Left colon (tissue), 2 donors: ENCODE measurements at regions not wholly inside any gene's neighbourhood (a gene's known extent, or its start where the extent isn't known, plus 50 kb on each side); places are given as distances from the start of the nearest gene placed in this dataset.
A peak's percentile ranks its signal among the peaks of the same experiment; 100 is the strongest.
"Not testable (repeated sequence)": the region's sequence is repeated elsewhere in the genome, so short reads cannot be mapped to it uniquely, and the experiment has no call there.

Experiments used
- ATAC-seq: fragments of 200-7000 bp; cut with Tn5 transposase; one replicate; pipeline ENCODE4 v1.9.1; 2020; ENCODE audit warnings: mild to moderate bottlenecking, moderate library complexity
- DNase-seq, 2 donors: peaks; one replicate each; pipeline ENCODE4 v3.0.0-alpha.2; 2020
- intact Hi-C, 2 donors: fragments of 100-400 bp; cut with DNase I in 1 of 2; cut with micrococcal nuclease in 1 of 2; formaldehyde crosslinking; loops; one replicate each; pipeline versions ENCODE4 v1.11.2 to v1.14.0; 2022; cut with DNase I, micrococcal nuclease
- donor health status: DM: no; HTN: no; CAD: no.
- donor health status: DM: yes; HTN: yes; CAD: no.

DNA sequence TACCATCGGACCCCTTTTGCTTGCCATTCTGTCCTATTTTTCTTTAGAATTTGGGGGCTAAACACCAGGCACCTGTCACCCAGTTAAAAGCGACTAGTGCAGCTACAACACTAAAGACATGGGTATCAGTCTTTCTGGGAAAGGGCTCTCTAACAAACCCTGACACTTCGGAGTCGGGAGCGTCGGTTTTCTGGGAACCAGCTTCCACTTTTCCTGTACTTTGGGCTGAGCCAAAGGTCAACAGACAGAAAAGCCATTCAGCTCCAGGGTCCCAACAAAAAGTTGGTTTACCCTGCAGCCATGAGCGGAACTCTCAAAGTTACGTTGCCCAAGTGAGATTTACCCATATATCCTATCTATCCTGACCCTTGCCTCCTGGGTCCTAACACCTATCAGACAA lies 337.0 kb upstream of the SLITRK5 start:
- ATAC-seq (no peak), DNase-seq (no peak)
- intact Hi-C loops = no loop called here

DNA sequence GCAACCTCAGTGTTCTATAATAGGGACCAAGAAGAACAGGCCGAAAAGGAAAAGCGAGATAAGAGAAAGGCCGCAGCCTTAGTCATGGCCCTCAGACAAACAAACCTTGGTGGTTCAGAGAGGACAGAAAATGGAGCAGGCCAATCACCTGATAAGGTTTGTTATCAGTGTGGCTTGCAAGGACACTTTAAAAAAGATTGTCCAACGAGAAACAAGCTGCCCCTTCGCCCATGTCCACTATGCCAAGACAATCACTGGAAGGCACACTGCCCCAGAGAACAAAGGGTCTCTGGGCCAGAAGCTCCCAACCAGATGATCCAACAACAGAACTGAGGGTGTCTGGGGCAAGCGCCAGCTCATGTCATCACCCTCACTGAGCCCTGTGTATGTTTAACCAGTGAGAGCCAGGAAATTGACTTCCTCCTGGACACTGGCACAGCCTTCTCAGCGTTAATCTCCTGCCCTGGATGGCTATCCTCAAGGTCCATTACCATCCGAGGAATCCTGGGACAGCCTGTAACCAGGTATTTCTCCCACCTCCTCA lies 334.8 kb upstream of the SLITRK5 start:
- intact Hi-C loops, ATAC-seq, DNase-seq: not testable (repeated sequence)

DNA sequence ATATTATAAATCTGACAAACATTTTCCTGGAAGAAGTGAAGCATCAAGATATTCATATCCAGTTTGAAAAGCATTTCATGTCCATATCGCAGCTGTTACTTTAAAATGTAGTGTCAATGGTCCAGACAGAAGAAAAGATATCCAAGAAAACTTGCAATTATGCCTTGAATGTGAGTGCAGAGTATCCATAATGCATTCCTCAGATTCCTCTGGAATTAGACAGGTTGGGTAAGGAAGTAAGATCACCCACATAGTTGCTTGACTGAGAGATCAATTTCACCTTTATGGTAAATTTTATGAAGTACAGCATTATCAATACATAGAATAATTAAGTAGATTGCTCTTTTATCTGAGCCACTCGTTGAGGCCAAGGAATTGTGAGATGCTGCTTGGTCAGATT lies 327.0 kb upstream of the SLITRK5 start:
- intact Hi-C loops = no loop called here
- no peak for DNase-seq
- ATAC-seq = no peak

DNA sequence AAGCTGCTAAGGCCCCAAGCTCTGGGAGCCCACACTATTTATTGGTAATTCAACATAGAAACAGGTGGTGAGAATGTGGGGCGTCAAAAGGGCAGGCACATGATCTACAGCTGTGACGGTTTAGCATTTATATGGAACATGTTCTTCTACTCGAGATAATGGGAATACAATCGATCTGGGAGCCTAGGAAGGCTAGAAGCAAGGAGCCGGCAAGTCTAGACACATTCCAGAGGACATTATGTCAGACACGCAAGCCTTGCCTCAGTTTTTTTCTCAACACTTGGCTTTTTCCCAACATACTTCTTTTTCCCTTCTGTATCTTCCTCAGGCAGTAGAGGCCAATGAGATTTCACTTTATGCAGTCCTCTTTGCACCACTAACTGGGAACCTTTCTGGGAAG lies 315.7 kb upstream of the SLITRK5 start:
- intact Hi-C loops = no loop called here
- ATAC-seq = no peak

DNA sequence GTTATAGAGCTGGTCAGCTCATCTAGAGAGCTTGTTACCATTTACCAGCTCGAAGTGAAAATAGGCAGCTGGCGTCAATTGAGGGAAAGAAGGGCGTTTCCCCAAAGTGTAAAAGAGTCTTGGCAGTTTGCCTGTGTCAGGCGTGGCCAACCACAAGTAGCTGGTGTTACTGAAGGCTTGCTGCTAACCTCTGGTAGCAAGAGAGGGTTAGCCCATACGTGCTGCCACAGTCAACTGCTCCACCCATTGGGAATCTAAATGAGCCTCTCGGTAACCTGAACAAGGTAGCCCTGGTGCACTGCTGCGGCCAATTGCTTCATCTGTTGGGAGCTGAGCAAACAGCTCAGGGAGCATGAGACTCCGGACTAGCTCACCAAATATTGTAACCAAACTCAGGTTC lies 314.9 kb upstream of the SLITRK5 start:
- DNase-seq = peak in 1 of 2 donors; percentile 8
- intact Hi-C loops = no loop called here
- no peak for ATAC-seq

More for the DNA sequence above, 315.7 kb upstream of the SLITRK5 start:
- no peak for DNase-seq

DNA sequence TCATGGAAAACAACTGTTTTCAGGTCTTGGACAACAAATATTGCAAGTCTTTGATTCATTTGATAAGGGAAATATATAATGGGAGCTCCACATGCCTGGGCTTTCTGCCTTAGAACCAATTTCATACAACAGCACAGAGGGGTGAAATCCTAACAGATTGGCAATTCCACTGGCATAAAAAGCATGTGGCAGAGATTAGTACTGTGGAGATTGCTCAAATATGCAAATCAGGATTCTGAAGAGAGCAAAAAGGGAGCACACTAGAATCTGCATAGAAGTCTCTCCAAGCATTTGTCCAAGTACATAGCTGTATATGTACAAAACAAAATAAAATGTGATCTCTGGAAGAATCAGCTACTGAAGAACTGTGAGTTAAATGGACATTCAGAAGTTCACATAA lies 312.9 kb upstream of the SLITRK5 start:
- DNase-seq (no peak), ATAC-seq (no peak)
- intact Hi-C loops = no loop called here

DNA sequence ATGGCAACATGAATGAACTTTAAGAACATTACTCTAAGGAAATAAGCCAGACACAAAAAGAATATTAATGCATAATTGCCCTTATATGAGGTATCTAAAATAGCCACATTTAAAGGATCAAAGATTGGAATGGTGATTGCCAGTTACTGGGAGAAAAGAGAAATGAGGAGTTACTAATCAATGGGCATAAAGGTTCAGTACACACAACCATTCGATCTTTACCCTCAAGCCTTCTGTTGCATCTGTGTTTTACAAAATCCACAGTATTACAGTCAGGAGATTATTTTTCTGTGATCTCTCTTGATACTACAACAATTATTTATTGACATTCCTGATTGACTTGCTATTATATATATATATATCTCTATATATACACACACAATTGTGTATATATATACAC lies 310.0 kb upstream of the SLITRK5 start:
- DNase-seq = no peak
- intact Hi-C loops = no loop called here
- ATAC-seq = no peak

DNA sequence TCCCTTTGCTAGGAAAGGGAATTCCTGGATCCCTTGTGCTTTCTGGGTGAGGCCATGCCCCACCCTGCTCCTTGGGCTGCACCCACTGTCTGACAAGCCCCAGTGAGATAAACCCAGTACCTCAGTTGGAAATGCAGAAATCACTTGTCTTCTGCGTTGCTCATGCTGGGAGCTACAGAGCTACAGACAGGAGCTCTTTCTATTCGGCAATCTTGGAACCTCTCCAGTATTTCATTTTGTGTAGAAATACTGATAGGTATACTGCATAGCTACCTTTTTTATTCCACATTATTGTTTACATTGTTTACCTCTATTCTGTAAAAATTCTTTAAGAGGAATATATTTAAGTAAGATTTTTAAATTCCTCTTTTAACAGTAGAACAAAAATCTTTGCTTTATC lies 302.5 kb upstream of the SLITRK5 start:
- intact Hi-C loops = no loop called here
- DNase-seq (no peak), ATAC-seq (no peak)

DNA sequence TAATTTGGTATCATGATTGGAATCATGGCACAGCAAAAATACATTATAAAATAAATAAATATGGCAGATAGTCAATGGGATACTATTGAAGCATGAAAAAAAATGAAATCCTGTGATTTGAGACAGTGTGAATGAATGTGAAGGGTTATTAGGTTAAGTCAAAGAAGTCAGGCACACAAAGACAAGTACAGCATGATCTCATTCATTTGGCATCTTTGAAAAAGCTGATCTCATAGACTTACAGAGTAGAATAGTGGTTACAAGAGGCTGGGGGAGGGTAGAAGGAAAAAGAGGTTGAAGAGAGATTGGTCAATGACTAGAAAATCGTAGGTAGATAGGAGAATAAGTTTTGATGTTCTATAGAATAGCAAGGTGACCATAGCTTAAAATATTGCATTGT lies 295.1 kb upstream of the SLITRK5 start:
- intact Hi-C loops = no loop called here
- no peak for ATAC-seq
- no peak for DNase-seq

DNA sequence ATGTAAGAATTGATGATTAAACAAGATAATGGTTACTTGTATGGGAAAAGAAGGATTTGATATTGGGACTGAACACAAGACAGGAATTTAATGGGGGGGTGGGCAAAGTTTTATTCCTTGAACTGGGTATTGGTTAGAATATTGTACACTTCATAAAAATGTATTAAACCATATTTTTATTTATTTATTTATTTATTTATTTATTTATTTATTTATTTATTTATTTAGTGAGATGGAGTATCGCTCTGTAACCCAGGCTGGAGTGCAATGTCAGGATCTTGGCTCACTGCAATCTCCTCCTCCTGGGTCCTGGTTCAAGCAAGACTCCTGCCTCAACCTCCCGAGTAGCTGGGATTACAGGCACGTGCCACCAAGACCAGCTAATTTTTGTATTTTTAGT lies 287.1 kb upstream of the SLITRK5 start:
- ATAC-seq (no peak), DNase-seq (no peak)
- intact Hi-C loops = no loop called here

DNA sequence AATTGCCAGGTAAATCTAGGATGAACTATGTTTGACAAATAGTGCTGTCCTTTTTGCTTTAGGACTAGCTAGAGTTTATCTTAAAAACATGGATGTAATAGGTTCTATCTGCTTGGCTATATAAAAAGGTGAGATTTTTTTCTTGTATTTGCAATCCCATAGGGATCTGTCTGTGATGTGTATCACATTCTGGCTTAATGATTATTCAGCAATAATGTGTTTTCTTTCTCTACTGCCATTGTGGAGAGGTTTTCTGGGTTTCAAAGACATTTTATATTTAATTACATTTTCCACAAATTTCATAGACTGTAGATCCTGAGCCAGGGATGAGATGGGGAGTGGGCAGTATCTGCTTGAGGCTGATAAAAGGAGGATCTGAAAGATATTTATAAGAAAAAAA lies 277.8 kb upstream of the SLITRK5 start:
- ATAC-seq = no peak

DNA sequence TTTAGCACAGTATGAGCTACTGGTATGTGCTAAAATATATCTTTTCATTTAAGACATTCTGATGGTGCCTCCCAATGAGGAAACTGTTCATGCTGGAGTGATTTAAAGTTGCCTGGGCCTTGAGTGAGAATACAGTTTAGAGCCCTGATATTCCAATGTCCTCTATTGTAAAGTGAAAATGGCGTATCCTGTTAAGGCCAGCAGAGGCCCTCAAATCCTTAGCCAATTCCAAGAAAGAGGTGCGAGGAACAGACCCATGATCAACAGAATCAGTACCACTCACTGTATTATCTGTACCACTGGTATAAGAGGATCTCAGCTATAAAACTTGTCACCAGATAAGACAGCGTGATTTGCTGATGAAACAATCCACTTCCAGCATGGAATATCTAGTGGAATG lies 273.1 kb upstream of the SLITRK5 start:
- DNase-seq = no peak
- intact Hi-C loops = no loop called here

More for the DNA sequence above, 277.8 kb upstream of the SLITRK5 start:
- DNase-seq = no peak
- intact Hi-C loops = no loop called here

DNA sequence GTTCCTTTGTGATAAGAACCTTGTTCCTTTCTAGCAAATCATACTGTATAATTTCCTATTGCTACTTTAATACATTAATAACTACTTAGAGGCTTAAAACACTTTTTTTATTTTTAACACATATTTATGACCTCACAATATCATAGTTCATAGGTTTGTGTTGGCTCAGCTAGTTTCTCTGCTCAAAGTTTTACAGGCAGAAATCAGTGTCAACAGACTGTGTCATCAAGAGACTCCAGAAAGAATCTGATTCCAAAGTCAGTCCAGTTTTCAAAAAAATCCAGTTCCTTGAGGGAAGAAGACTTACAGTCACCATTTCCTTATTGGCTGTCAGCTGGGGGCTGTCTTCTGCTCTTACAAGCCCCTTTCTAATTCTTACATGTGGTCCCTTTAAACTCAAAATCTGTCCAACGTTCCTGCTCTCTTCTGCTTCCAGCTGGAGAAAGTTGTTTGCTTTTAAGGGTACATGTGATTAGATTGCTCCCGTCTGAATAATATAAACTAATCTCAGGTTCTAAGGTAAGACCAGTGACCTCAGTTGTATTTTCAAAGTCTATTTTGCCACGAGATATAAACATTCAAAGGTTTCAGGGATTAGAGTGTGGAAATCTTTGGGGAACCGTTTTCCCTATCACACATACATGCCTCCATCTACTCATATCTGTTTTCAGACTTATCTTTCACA lies 267.3 kb upstream of the SLITRK5 start:
- no peak for ATAC-seq
- DNase-seq = no peak
- intact Hi-C loops = no loop called here

More for the DNA sequence above, 273.1 kb upstream of the SLITRK5 start:
- ATAC-seq = no peak

DNA sequence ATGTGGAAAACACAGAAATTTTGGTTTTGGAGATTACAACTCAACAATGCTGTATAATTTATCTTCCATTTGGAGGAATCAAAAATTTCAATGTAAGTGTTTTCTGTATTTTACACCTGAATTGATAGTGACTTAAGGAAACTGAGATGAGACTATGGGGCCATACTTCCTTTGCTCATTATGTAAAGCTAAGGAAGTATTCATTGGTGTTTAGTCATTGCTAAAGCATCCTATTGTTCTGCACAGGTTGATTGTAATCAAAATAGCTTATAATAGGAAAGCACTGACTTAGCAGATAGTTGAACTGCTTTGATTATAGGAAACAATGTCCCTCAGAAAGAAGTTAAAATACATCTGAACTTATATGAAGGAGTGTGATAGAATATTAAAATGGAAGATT lies 244.4 kb upstream of the SLITRK5 start:
- intact Hi-C loops = no loop called here
- no peak for DNase-seq
- no peak for ATAC-seq

DNA sequence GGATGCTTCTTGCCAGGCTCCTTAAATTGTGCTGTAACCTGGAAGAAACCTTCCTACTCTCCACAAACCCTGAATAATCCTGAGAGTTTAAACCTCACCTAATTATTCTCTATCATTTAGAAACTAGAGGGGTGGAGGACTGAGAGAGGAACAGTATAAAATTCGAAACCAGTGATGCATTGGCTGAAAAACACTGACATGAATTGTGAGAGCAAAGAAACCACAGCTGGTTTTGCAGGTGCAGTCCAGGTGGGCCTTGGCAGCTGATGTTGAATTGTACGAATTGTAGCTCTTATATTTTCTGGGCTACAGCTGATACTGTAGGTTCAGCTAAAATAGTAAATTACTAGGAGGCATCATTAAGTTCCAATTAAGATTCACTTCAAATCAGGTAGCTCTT lies 227.0 kb upstream of the SLITRK5 start:
- DNase-seq (no peak), ATAC-seq (no peak)
- intact Hi-C loops = no loop called here

DNA sequence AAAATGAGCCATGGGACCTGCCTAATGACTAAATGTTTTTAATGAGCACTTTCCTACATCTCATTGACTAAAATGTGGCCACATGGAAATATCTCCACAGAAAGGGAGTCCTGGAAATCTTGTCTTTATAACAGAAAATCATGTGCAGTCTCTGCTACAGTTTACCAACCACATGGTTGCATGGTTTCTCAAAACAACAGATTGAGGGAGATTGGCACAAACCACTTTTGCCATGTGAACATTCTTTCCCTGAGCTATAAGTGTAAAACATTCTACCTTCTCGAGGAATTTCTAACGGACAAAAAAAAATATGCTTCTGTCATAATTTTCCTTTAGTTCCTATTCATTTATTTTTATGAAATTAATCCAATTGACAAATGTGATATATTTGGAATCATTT lies 218.9 kb upstream of the SLITRK5 start:
- ATAC-seq (no peak), DNase-seq (no peak)
- intact Hi-C loops = no loop called here

DNA sequence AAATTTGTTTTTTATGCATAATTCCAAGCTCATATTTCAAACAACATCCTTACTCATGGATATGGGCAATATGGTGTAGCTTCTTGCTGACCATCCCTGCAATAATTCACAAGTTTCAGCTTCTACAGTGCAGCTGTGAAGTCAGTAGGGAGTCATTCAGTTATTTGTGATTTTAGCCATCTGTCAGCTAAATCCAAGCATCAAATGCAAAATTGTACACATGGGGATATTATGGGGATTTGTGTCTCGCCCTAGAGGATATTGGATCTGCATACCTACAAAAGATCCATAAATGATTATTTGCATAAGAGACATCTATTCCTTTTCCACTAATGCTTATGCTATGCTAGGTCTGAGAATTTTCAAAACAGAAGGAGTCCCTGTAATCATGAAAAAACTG lies 217.9 kb upstream of the SLITRK5 start:
- no peak for ATAC-seq
- DNase-seq = no peak
- intact Hi-C loops = no loop called here

DNA sequence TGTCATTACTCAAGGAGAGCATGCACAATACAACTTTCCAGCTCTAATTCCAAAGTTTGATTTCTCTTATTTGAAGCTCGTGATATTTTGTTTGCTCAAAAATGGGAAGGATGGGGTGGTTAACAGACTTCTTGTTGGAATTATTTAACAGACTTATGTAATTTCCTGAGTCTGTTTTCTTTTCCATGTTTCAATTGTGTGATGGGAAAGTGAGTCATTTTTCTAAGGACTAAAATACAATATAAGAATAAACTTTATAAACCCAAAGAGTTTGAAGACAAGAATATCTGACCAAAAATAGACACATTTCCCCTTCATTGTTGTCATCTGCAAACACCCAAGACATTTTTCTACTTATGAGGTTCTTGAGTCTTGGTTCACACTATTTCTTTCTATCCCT lies 211.8 kb upstream of the SLITRK5 start:
- DNase-seq (no peak), ATAC-seq (no peak)
- intact Hi-C loops = no loop called here

DNA sequence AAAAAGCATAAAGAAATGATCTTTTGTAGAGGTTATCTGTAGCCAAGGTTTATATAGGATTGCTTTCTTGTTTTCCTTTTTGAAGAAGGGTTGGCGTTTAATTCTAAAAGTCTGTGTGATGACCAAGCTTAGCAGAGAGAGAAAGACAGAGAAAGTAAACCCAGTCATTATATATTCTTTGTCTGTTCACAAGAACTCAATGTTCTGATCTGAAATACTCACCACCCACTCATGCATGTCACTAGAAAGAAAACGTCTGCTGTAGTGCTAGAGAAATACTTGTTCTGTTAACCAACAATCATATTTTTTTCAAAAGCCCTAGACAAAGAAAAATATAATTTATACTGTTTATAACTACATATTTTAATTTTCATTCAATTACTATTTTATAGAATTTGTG lies 173.7 kb upstream of the SLITRK5 start:
- intact Hi-C loops = no loop called here
- ATAC-seq (no peak), DNase-seq (no peak)

DNA sequence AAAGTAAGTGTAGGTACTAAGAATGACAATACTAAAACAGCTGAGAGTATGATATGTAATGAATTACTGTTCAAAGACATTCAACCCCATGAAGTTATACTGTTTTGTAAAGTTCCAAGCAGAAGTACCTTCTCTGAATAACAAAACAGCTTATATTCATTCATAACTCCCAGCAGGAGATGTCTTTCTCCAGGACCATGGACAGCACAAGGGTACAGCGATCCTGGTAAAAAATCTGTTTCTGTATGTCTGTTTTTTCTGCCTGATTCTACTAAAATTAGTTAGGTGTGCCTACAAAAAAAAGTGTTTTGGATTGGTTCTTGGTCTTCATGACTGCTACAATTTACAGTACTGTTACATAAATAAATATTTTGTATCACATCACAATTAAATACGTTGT lies 172.5 kb upstream of the SLITRK5 start:
- intact Hi-C loops = no loop called here
- DNase-seq = no peak
- no peak for ATAC-seq

DNA sequence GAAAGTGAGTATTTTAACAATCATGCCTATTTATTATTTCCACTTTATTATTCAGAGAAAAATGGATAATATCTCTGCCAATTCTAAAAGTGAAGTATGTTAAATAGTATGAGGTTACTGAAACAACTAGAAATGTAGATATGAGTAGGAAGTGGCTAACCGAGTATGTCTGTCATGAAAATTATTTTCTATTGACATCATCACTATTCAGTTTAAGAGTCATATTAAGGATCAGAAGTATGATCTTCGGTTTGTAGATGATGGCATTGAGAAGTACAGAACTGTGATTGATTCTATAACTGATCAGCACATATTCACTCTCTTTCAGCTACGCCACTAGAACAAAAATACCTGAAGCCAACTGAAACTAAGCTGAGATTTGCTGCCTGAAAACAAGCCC lies 146.4 kb upstream of the SLITRK5 start:
- DNase-seq (no peak), ATAC-seq (no peak)
- intact Hi-C loops = no loop called here
